ENCODE measurements at regions not wholly inside any gene's neighbourhood (a gene's known extent, or its start where the extent isn't known, plus 50 kb on each side); places are given as distances from the start of the nearest gene placed in this dataset.
A peak's percentile ranks its signal among the peaks of the same experiment; 100 is the strongest.

GRCh38 chr7:41576166-41576565 is 126.7 kb downstream of the INHBA start:
- peak; percentile 57 for DNase-seq

- peak; percentile 60 for DNase-seq
Measured at GRCh38 chr7:41574377-41574776, 128.5 kb downstream of the INHBA start.

GRCh38 chr7:41573862-41574261 is 129.0 kb downstream of the INHBA start:
- no peak for DNase-seq

- no peak for DNase-seq
Measured at GRCh38 chr7:41573443-41573842, 129.4 kb downstream of the INHBA start.

GRCh38 chr7:41573015-41573414 is 129.9 kb downstream of the INHBA start:
- DNase-seq: peak; percentile 73

GRCh38 chr7:41571573-41571972 is 131.3 kb downstream of the INHBA start:
- DNase-seq: no peak

- no peak for DNase-seq
Measured at GRCh38 chr7:41570766-41571165, 132.1 kb downstream of the INHBA start.

GRCh38 chr7:41568135-41568534 is 134.8 kb downstream of the INHBA start:
- no peak for DNase-seq

- DNase-seq: peak; percentile 39
Measured at GRCh38 chr7:41567731-41568114, 135.2 kb downstream of the INHBA start.

- DNase-seq: no peak
Measured at GRCh38 chr7:41567031-41567730, 135.7 kb downstream of the INHBA start.

- no peak for DNase-seq
Measured at GRCh38 chr7:41566581-41566980, 136.3 kb downstream of the INHBA start.

GRCh38 chr7:41565655-41566054 is 137.2 kb downstream of the INHBA start:
- DNase-seq: no peak

GRCh38 chr7:41559426-41559825 is 143.5 kb downstream of the INHBA start:
- no peak for DNase-seq

- no peak for DNase-seq
Measured at GRCh38 chr7:41554481-41554880, 148.4 kb downstream of the INHBA start.

- peak; percentile 55 for DNase-seq
Measured at GRCh38 chr7:41550046-41550445, 152.8 kb downstream of the INHBA start.

GRCh38 chr7:41544241-41544640 is 158.6 kb downstream of the INHBA start:
- DNase-seq: no peak

GRCh38 chr7:41540601-41541000 is 162.3 kb downstream of the INHBA start:
- DNase-seq: no peak

GRCh38 chr7:41538810-41539724 is 163.8 kb downstream of the INHBA start:
- DNase-seq: no peak

- DNase-seq: no peak
Measured at GRCh38 chr7:41536873-41537665, 165.8 kb downstream of the INHBA start.

GRCh38 chr7:41536122-41536872 is 166.6 kb downstream of the INHBA start:
- DNase-seq: no peak

GRCh38 chr7:41529831-41530230 is 173.1 kb downstream of the INHBA start:
- DNase-seq: no peak

GRCh38 chr7:41524876-41525275 is 178.0 kb downstream of the INHBA start:
- no peak for DNase-seq

GRCh38 chr7:41520445-41520844 is 182.4 kb downstream of the INHBA start:
- no peak for DNase-seq

Measured in EL (cell line).